ENCODE measurements at regions not wholly inside any gene's neighbourhood (a gene's known extent, or its start where the extent isn't known, plus 50 kb on each side); places are given as distances from the start of the nearest gene placed in this dataset.

DNA sequence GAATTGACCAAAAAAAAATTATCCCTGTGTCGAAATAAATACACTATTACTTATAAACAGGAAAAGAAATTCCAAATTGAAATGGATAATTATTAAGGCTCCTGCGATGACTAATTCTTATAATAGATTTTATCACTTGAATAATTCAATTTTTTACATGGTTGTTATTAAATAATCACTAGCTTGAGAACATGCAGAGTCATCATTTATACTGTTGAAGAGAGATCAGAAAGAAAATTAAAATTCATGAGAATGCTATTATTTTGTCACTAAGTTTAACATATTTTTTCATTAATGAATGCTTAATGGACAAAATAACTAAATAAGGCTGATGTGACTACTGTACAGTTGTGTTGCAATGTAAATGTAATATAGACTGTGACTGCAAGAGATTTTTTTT lies 1011.3 kb upstream of the C9orf72 start:
- TF ChIP-seq, protein P1, sequence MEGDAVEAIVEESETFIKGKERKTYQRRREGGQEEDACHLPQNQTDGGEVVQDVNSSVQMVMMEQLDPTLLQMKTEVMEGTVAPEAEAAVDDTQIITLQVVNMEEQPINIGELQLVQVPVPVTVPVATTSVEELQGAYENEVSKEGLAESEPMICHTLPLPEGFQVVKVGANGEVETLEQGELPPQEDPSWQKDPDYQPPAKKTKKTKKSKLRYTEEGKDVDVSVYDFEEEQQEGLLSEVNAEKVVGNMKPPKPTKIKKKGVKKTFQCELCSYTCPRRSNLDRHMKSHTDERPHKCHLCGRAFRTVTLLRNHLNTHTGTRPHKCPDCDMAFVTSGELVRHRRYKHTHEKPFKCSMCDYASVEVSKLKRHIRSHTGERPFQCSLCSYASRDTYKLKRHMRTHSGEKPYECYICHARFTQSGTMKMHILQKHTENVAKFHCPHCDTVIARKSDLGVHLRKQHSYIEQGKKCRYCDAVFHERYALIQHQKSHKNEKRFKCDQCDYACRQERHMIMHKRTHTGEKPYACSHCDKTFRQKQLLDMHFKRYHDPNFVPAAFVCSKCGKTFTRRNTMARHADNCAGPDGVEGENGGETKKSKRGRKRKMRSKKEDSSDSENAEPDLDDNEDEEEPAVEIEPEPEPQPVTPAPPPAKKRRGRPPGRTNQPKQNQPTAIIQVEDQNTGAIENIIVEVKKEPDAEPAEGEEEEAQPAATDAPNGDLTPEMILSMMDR (IDR thresholded peaks at IDR 0.05; ENCODE audit: low read depth, low read length), result no peak
- TF ChIP-seq EZH2phosphoT487 (IDR thresholded peaks at IDR 0.05; ENCODE audit: low read depth), result no peak
